Testis (tissue), 2 donors: ENCODE measurements at regions not wholly inside any gene's neighbourhood (a gene's known extent, or its start where the extent isn't known, plus 50 kb on each side); places are given as distances from the start of the nearest gene placed in this dataset.

Source experiments
- POLR2A ChIP-seq: fragments of 450-650 bp; IDR thresholded peaks from one replicate; pipeline ENCODE4 v1.6.1; 2017; ENCODE audit warnings: antibody characterized with exemption, mild to moderate bottlenecking, moderate library complexity
- TF ChIP-seq, protein P1 (sequence below), 3 experiments: fragments of 450-650 bp in 2 of 3; fragments of 200-600 bp in 1 of 3; sonication (generic) in 1 of 3; IDR thresholded peaks; one replicate each; pipeline ENCODE4 v1.5.1; 2016 to 2019; ENCODE audit warnings: antibody characterized with exemption in 3 of 3, mild to moderate bottlenecking in 2 of 3, moderate library complexity in 1 of 3

DNA sequence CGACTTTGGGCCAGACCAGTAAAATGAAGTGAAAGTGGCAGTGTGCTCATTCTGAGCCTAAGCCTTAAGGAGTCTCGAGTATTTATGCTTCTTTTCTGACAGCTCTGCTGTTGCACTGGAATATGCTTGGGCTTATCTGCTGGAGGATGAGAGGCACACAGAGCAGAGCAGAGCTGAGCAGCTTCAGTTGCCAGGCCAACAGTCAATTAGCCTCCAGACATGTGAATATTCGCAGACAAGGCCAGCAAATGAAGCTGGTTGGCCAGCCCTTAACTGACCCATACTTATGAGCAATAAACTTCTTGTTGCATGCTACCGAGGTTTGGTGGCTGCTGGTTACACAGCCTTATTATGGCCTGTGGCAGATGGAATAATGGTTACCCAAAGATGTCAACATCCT, 203.0 kb upstream of the GEMIN8 start:
- TF ChIP-seq, protein P1, sequence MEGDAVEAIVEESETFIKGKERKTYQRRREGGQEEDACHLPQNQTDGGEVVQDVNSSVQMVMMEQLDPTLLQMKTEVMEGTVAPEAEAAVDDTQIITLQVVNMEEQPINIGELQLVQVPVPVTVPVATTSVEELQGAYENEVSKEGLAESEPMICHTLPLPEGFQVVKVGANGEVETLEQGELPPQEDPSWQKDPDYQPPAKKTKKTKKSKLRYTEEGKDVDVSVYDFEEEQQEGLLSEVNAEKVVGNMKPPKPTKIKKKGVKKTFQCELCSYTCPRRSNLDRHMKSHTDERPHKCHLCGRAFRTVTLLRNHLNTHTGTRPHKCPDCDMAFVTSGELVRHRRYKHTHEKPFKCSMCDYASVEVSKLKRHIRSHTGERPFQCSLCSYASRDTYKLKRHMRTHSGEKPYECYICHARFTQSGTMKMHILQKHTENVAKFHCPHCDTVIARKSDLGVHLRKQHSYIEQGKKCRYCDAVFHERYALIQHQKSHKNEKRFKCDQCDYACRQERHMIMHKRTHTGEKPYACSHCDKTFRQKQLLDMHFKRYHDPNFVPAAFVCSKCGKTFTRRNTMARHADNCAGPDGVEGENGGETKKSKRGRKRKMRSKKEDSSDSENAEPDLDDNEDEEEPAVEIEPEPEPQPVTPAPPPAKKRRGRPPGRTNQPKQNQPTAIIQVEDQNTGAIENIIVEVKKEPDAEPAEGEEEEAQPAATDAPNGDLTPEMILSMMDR (IDR thresholded peaks at IDR 0.05), result no peak
- no peak for TF ChIP-seq POLR2A
